ENCODE measurements at regions not wholly inside any gene's neighbourhood (a gene's known extent, or its start where the extent isn't known, plus 50 kb on each side); places are given as distances from the start of the nearest gene placed in this dataset.

GRCh38 chr2:103292573-103292972, 530.7 kb downstream of the TMEM182 start:
- peak; percentile 56 to 57 for TF ChIP-seq RAD21 (IDR thresholded peaks at IDR 0.05 in 1 of 2, conservative IDR thresholded peaks at IDR 0.05 in 1 of 2; ENCODE audit: low read depth in 2 of 2, low read length in 2 of 2)
- TF ChIP-seq POLR2AphosphoS5 (IDR thresholded peaks at IDR 0.05; ENCODE audit: low read depth, low read length), result no peak
- TF ChIP-seq CEBPB (IDR thresholded peaks at IDR 0.05; ENCODE audit: low read depth, low read length), result no peak
- no peak for TF ChIP-seq POLR2A (IDR thresholded peaks at IDR 0.05; ENCODE audit: control extremely low read depth in 1 of 2, low read depth in 2 of 2, low read length in 2 of 2)
- TF ChIP-seq EZH2 (IDR thresholded peaks at IDR 0.05; ENCODE audit: low read depth, low read length, severe bottlenecking), result no peak
- TF ChIP-seq CBX5 (IDR thresholded peaks at IDR 0.05; ENCODE audit: low read depth, low read length), result no peak
- no peak for TF ChIP-seq SRF (IDR thresholded peaks at IDR 0.05; ENCODE audit: low read depth, low read length)
